CD14-positive monocyte (primary cell): ENCODE measurements at regions not wholly inside any gene's neighbourhood (a gene's known extent, or its start where the extent isn't known, plus 50 kb on each side); places are given as distances from the start of the nearest gene placed in this dataset.

ENCODE experiments used
- DNase-seq, 3 donors: peaks; one replicate each; pipeline ENCODE4 v3.0.0-alpha.2; 2011 to 2022
- H2AFZ ChIP-seq: 2 replicates; pipeline ENCODE4 v1.6.0; 2012; ENCODE audit warnings: mild to moderate bottlenecking, low read depth, low read length, inconsistent platforms; ENCODE audit not compliant: insufficient read depth, poor library complexity, severe bottlenecking
- H3K27ac ChIP-seq, 2 donors: 1 replicate in 1 of 2; 2 replicates in 1 of 2; pipeline ENCODE4 v1.5.1; 2012 to 2013; ENCODE audit warnings: low read length in 2 of 2, control low read depth in 1 of 2, inconsistent platforms in 1 of 2, low read depth in 1 of 2, mild to moderate bottlenecking in 1 of 2
- H3K27me3 ChIP-seq, 2 donors: one replicate each; pipeline versions ENCODE4 v1.6.0 to v1.6.1; 2011 to 2013; ENCODE audit warnings: low read length in 2 of 2; ENCODE audit not compliant: control insufficient read depth in 2 of 2, insufficient read depth in 2 of 2
- H3K36me3 ChIP-seq, 2 donors: replicated peaks in 1 of 2; 1 replicate in 1 of 2; 2 replicates in 1 of 2; pipeline versions ENCODE4 v1.5.1 to v1.6.1; 2012 to 2013; ENCODE audit warnings: low read length in 2 of 2, control low read depth in 1 of 2, inconsistent platforms in 1 of 2, mild to moderate bottlenecking in 1 of 2; ENCODE audit not compliant: insufficient read depth in 2 of 2, control insufficient read depth in 1 of 2
- H3K4me1 ChIP-seq, 2 donors: 1 replicate in 1 of 2; 2 replicates in 1 of 2; pipeline versions ENCODE4 v1.5.1 to v1.6.1; 2012 to 2013; ENCODE audit warnings: low read length in 2 of 2, control low read depth in 1 of 2, inconsistent platforms in 1 of 2, mild to moderate bottlenecking in 1 of 2, moderate library complexity in 1 of 2; ENCODE audit not compliant: insufficient read depth in 2 of 2, control insufficient read depth in 1 of 2
- H3K4me2 ChIP-seq: replicated peaks from 2 replicates; pipeline ENCODE3; 2012; ENCODE audit warnings: low read length, moderate library complexity, mild to moderate bottlenecking; ENCODE audit not compliant: poor library complexity, severe bottlenecking; ENCODE audit errors: extremely low read depth
- H3K4me3 ChIP-seq, 3 experiments: fragments of 200-600 bp in 1 of 3; sonication (generic) in 1 of 3; replicated peaks in 1 of 3; 1 replicate in 2 of 3; 2 replicates in 1 of 3; pipeline ENCODE4 v1.5.1; 2011 to 2013; ENCODE audit warnings: low read length in 3 of 3, mild to moderate bottlenecking in 3 of 3, control low read depth in 2 of 3, low read depth in 2 of 3, inconsistent platforms in 1 of 3, moderate library complexity in 1 of 3
- H3K79me2 ChIP-seq: 2 replicates; pipeline ENCODE4 v1.6.0; 2012; ENCODE audit warnings: mild to moderate bottlenecking, control low read depth, inconsistent platforms, low read length, moderate library complexity; ENCODE audit not compliant: insufficient read depth
- H3K9ac ChIP-seq: 2 replicates; pipeline ENCODE4 v1.6.0; 2017; ENCODE audit warnings: low read length, mild to moderate bottlenecking; ENCODE audit not compliant: insufficient read depth, poor library complexity, severe bottlenecking
- H3K9me3 ChIP-seq, 2 donors: replicated peaks in 1 of 2; 1 replicate in 1 of 2; 2 replicates in 1 of 2; pipeline versions ENCODE4 v1.5.1 to v1.6.1; 2012 to 2013; ENCODE audit warnings: low read length in 2 of 2, control low read depth in 1 of 2; ENCODE audit not compliant: control insufficient read depth in 1 of 2, insufficient read depth in 1 of 2
- H4K20me1 ChIP-seq: 2 replicates; pipeline ENCODE4 v1.6.0; 2012; ENCODE audit warnings: mild to moderate bottlenecking, low read length, control low read depth, moderate library complexity; ENCODE audit not compliant: insufficient read depth
- H3K27ac Mint-ChIP-seq, 7 donors: one replicate each; pipeline ENCODE4 v1.8.0; 2020; ENCODE audit warnings: mild to moderate bottlenecking in 7 of 7, mixed read lengths in 7 of 7, moderate library complexity in 6 of 7, inconsistent platforms in 2 of 7
- H3K27me3 Mint-ChIP-seq, 3 donors: one replicate each; pipeline ENCODE4 v1.8.0; 2021 to 2022; ENCODE audit warnings: low read depth in 3 of 3, mild to moderate bottlenecking in 3 of 3, mixed read lengths in 3 of 3, moderate library complexity in 3 of 3, inconsistent platforms in 1 of 3
- H3K36me3 Mint-ChIP-seq, 2 donors: one replicate each; pipeline ENCODE4 v1.8.0; 2020; ENCODE audit warnings: mixed read lengths in 2 of 2, inconsistent platforms in 1 of 2, mild to moderate bottlenecking in 1 of 2
- H3K4me1 Mint-ChIP-seq: one replicate; pipeline ENCODE4 v1.8.0; 2020; ENCODE audit warnings: mild to moderate bottlenecking, mixed read lengths
- H3K4me3 Mint-ChIP-seq, 2 donors: one replicate each; pipeline ENCODE4 v1.8.0; 2020; ENCODE audit warnings: mild to moderate bottlenecking in 2 of 2, mixed read lengths in 2 of 2, moderate library complexity in 1 of 2
- H3K9me3 Mint-ChIP-seq, 7 donors: one replicate each; pipeline ENCODE4 v1.8.0; 2020 to 2022; ENCODE audit warnings: mixed read lengths in 7 of 7, mild to moderate bottlenecking in 6 of 7, moderate library complexity in 6 of 7, inconsistent platforms in 2 of 7
- CTCF ChIP-seq: fragments of 200-600 bp; IDR thresholded peaks from one replicate; pipeline ENCODE4 v1.8.0; 2022; ENCODE audit warnings: antibody characterized with exemption, mild to moderate bottlenecking
- WGBS: methylation state at CpG from one replicate; pipeline ENCODE4 v1.1.5; 2013; ENCODE audit warnings: missing lambda C conversion rate; ENCODE audit not compliant: insufficient coverage; 5-methylcytosine and 5-hydroxymethylcytosine counted together
- intact Hi-C, 2 donors: fragments of 100-400 bp; cut with micrococcal nuclease; formaldehyde crosslinking; loops; one replicate each; pipeline versions ENCODE4 v1.15.0 to v1.15.1; 2023

- DNase-seq, result no peak
- no peak overlapping the region for H3K9ac ChIP-seq
- H3K27ac ChIP-seq, result no peak overlapping the region
- H3K36me3 ChIP-seq, result no peaks in the 10 kb centered on the region
- H3K79me2 ChIP-seq, result no peaks in the 10 kb centered on the region
- Mint-ChIP-seq H3K27me3 (peaks cover 0 to 3% (median 0%) of the 10 kb centered on the region in 3 donors), H3K27ac (no peak overlapping the region), H3K4me3 (no peak overlapping the region), H3K9me3 (peaks cover 0 to 5% (median 3%) of the 10 kb centered on the region in 7 donors), H3K4me1 (no peaks in the 10 kb centered on the region), H3K36me3 (no peaks in the 10 kb centered on the region)
- no peak for TF ChIP-seq CTCF
- no peak overlapping the region for H3K4me2 ChIP-seq
- WGBS, result no CpG with 5 or more reads among the region's 3 CpGs
- H3K27me3 ChIP-seq, result no peaks in the 10 kb centered on the region
- H2AFZ ChIP-seq, result no peak overlapping the region
- H4K20me1 ChIP-seq, result no peaks in the 10 kb centered on the region
- H3K4me3 ChIP-seq, result no peak overlapping the region
- no peaks in the 10 kb centered on the region for H3K4me1 ChIP-seq
- intact Hi-C loops, result no loop called here
- H3K9me3 ChIP-seq, result no peaks in the 10 kb centered on the region
These were observed 106.0 kb downstream of the NKX6-1 start for GRCh38 chr4:84392951-84393590.

DNA sequence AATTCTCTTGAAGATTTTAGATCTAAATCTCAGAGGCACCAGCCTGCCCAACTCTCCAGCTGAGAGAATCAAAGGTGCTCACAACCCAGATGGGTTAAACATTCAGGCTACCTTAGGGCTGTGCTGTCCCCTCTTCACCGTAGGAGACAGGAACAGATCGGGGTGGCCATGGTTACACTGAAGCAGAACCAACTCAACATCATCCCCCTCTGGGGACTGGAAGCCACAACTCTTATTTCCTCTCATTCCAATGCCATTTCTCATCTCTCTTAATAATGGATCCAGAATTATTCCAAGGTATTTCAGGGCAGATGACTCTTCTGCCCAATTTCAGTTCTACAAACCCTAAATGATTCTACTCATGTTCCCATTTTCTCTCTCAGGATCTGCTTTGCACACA is 109.7 kb downstream of the NKX6-1 start:
- Histone ChIP-seq H3K79me2 (no peaks in the 10 kb centered on the region), H3K4me1 (no peaks in the 10 kb centered on the region), H3K9me3 (no peaks in the 10 kb centered on the region), H3K9ac (no peak overlapping the region), H3K4me3 (no peak overlapping the region), H4K20me1 (no peaks in the 10 kb centered on the region), H3K4me2 (no peak overlapping the region), H3K36me3 (no peaks in the 10 kb centered on the region), H3K27me3 (no peaks in the 10 kb centered on the region), H3K27ac (no peak overlapping the region), H2AFZ (no peak overlapping the region)
- WGBS, result 92% methylated on average over 2 of the region's 2 CpGs
- intact Hi-C loops, result no loop called here
- Mint-ChIP-seq H3K27ac (no peak overlapping the region), H3K4me1 (no peaks in the 10 kb centered on the region), H3K9me3 (peaks cover 0 to 4% (median 0%) of the 10 kb centered on the region in 7 donors), H3K36me3 (no peaks in the 10 kb centered on the region), H3K27me3 (peaks cover 0 to 2% (median 0%) of the 10 kb centered on the region in 3 donors), H3K4me3 (no peak overlapping the region)
- no peak for DNase-seq
- TF ChIP-seq CTCF, result no peak
